GM12878 (cell line): ENCODE measurements at regions not wholly inside any gene's neighbourhood (a gene's known extent, or its start where the extent isn't known, plus 50 kb on each side); places are given as distances from the start of the nearest gene placed in this dataset.

Experiments
- CTCF ChIP-seq, 3 experiments: IDR thresholded peaks in 2 of 3; conservative IDR thresholded peaks in 1 of 3; 2 replicates each; pipeline ENCODE4 v1.5.1; 2011; ENCODE audit warnings: low read depth in 3 of 3, low read length in 3 of 3, mild to moderate bottlenecking in 3 of 3, control low read depth in 2 of 3, moderate library complexity in 2 of 3, inconsistent platforms in 1 of 3, mixed read lengths in 1 of 3; ENCODE audit not compliant: control insufficient read depth in 2 of 3, insufficient read depth in 1 of 3; ENCODE audit errors: extremely low read depth in 1 of 3
- EZH2 ChIP-seq: IDR thresholded peaks from 2 replicates; pipeline ENCODE4 v1.6.1; 2012; ENCODE audit warnings: low read depth, mild to moderate bottlenecking, control low read depth, inconsistent platforms, low read length, borderline replicate concordance; ENCODE audit not compliant: control insufficient read depth
- GABPA ChIP-seq: IDR thresholded peaks from 2 replicates; pipeline ENCODE4 v1.6.1; 2014; ENCODE audit warnings: antibody characterized with exemption, low read depth, mild to moderate bottlenecking, inconsistent platforms
- HDAC2 ChIP-seq: fragments of 200-600 bp; sonication (generic); IDR thresholded peaks from 2 replicates; pipeline ENCODE4 v1.6.1; 2017
- HDGF ChIP-seq: fragments of 450-650 bp; IDR thresholded peaks from 2 replicates; pipeline ENCODE4 v1.6.1; 2016; ENCODE audit warnings: antibody characterized with exemption
- NFIC ChIP-seq: IDR thresholded peaks from 2 replicates; pipeline ENCODE4 v1.6.1; 2012; ENCODE audit warnings: low read depth, mild to moderate bottlenecking, inconsistent platforms, low read length, moderate library complexity
- POLR2AphosphoS5 ChIP-seq: IDR thresholded peaks from 2 replicates; pipeline ENCODE4 v1.6.1; 2011; ENCODE audit warnings: mild to moderate bottlenecking, low read length, inconsistent platforms
- RAD21 ChIP-seq: IDR thresholded peaks from 2 replicates; pipeline ENCODE4 v1.6.1; 2011; ENCODE audit warnings: mild to moderate bottlenecking, low read depth, low read length, moderate library complexity; ENCODE audit not compliant: insufficient read depth
- SRF ChIP-seq, 2 experiments: IDR thresholded peaks; 2 replicates each; pipeline ENCODE4 v1.6.1; 2011; ENCODE audit warnings: low read depth in 2 of 2, low read length in 2 of 2, mild to moderate bottlenecking in 1 of 2, moderate library complexity in 1 of 2
- SUZ12 ChIP-seq: fragments of 200-600 bp; sonication (generic); IDR thresholded peaks from one replicate; pipeline ENCODE4 v1.6.1; 2018; ENCODE audit warnings: antibody characterized with exemption, mild to moderate bottlenecking; ENCODE audit not compliant: unreplicated experiment
- TARDBP ChIP-seq: IDR thresholded peaks from 2 replicates; pipeline ENCODE4 v1.6.1; 2016; ENCODE audit warnings: borderline replicate concordance

- no peak for TF ChIP-seq CTCF (IDR thresholded peaks at IDR 0.05 in 2 of 3, conservative IDR thresholded peaks at IDR 0.05 in 1 of 3; ENCODE audit: control insufficient read depth in 2 of 3, extremely low read depth in 1 of 3, insufficient read depth in 1 of 3, low read depth in 3 of 3, low read length in 3 of 3)
- no peak for TF ChIP-seq SRF (IDR thresholded peaks at IDR 0.05; ENCODE audit: low read depth in 2 of 2, low read length in 2 of 2)
- no peak for TF ChIP-seq EZH2
- no peak for TF ChIP-seq TARDBP
- TF ChIP-seq SUZ12 = no peak
- TF ChIP-seq HDAC2 = no peak
- no peak for TF ChIP-seq NFIC
- no peak for TF ChIP-seq HDGF
- no peak for TF ChIP-seq RAD21
- no peak for TF ChIP-seq POLR2AphosphoS5
- TF ChIP-seq GABPA = no peak
Measured at GRCh38 chr10:113301342-113301984, 251.4 kb upstream of the HABP2 start.
